NCI-H1694 treated with DMSO at 0.1 percent for 48 hours (cell line): ENCODE measurements at regions not wholly inside any gene's neighbourhood (a gene's known extent, or its start where the extent isn't known, plus 50 kb on each side); places are given as distances from the start of the nearest gene placed in this dataset.
"Not testable (repeated sequence)": the region's sequence is repeated elsewhere in the genome, so short reads cannot be mapped to it uniquely, and the experiment has no call there.

Experiments
- DNase-seq: peaks from one replicate; lab custom pipeline; 2025; lab: John Stamatoyannopoulos, UW

GRCh38 chr2:241983571-241984270 lies 114.2 kb downstream of the RTP5 start:
- DNase-seq: no peak

- DNase-seq: no peak
These were observed 114.7 kb downstream of the RTP5 start for GRCh38 chr2:241984271-241984655.

- DNase-seq: no peak
These were observed 115.1 kb downstream of the RTP5 start for GRCh38 chr2:241984658-241985057.

- DNase-seq: not testable (repeated sequence)
These were observed 115.8 kb downstream of the RTP5 start for GRCh38 chr2:241985161-241985985.

GRCh38 chr2:241985986-241986329 lies 116.4 kb downstream of the RTP5 start:
- DNase-seq: no peak

GRCh38 chr2:241986836-241987641 lies 117.5 kb downstream of the RTP5 start:
- no peak for DNase-seq

GRCh38 chr2:241987726-241988125 lies 118.2 kb downstream of the RTP5 start:
- DNase-seq: no peak

GRCh38 chr2:241988146-241988545 lies 118.6 kb downstream of the RTP5 start:
- DNase-seq: no peak

- DNase-seq: no peak
These were observed 119.5 kb downstream of the RTP5 start for GRCh38 chr2:241989074-241989473.

- DNase-seq: no peak
These were observed 120.9 kb downstream of the RTP5 start for GRCh38 chr2:241990466-241990865.

- no peak for DNase-seq
These were observed 121.8 kb downstream of the RTP5 start for GRCh38 chr2:241991299-241991698.

- DNase-seq: no peak
These were observed 123.2 kb downstream of the RTP5 start for GRCh38 chr2:241992753-241993152.

GRCh38 chr2:241993386-241994005 lies 124.0 kb downstream of the RTP5 start:
- DNase-seq: no peak

- no peak for DNase-seq
These were observed 124.6 kb downstream of the RTP5 start for GRCh38 chr2:241994086-241994485.

GRCh38 chr2:241994556-241995213 lies 125.2 kb downstream of the RTP5 start:
- no peak for DNase-seq

GRCh38 chr2:241996100-241996499 lies 126.6 kb downstream of the RTP5 start:
- DNase-seq: no peak

- DNase-seq: no peak
These were observed 127.5 kb downstream of the RTP5 start for GRCh38 chr2:241997017-241997416.

- no peak for DNase-seq
These were observed 129.7 kb downstream of the RTP5 start for GRCh38 chr2:241999184-241999583.

GRCh38 chr2:242001853-242002252 lies 132.3 kb downstream of the RTP5 start:
- no peak for DNase-seq

- no peak for DNase-seq
These were observed 133.4 kb downstream of the RTP5 start for GRCh38 chr2:242002944-242003343.

GRCh38 chr2:242004223-242004901 lies 134.8 kb downstream of the RTP5 start:
- no peak for DNase-seq
